Subcutaneous abdominal adipose tissue (tissue), 5 donors: ENCODE measurements at regions not wholly inside any gene's neighbourhood (a gene's known extent, or its start where the extent isn't known, plus 50 kb on each side); places are given as distances from the start of the nearest gene placed in this dataset.

ENCODE experiments used
- H3K27ac ChIP-seq: one replicate; pipeline ENCODE4 v1.7.0; 2013; ENCODE audit warnings: low read depth, mild to moderate bottlenecking, inconsistent platforms, low read length, moderate library complexity
- H3K27me3 ChIP-seq, 5 donors: one replicate each; pipeline ENCODE4 v1.7.0; 2013; ENCODE audit warnings: low read length in 5 of 5, inconsistent platforms in 1 of 5; ENCODE audit not compliant: control insufficient read depth in 5 of 5, insufficient read depth in 4 of 5
- H3K36me3 ChIP-seq, 5 donors: one replicate each; pipeline ENCODE4 v1.7.0; 2013; ENCODE audit warnings: low read length in 5 of 5; ENCODE audit not compliant: control insufficient read depth in 5 of 5, insufficient read depth in 5 of 5
- H3K4me1 ChIP-seq, 5 donors: one replicate each; pipeline ENCODE4 v1.7.0; 2013; ENCODE audit warnings: low read length in 5 of 5, mild to moderate bottlenecking in 3 of 5, moderate library complexity in 1 of 5; ENCODE audit not compliant: control insufficient read depth in 5 of 5, insufficient read depth in 5 of 5
- H3K4me3 ChIP-seq, 5 donors: one replicate each; pipeline ENCODE4 v1.7.0; 2013; ENCODE audit warnings: low read length in 5 of 5, low read depth in 1 of 5
- H3K9ac ChIP-seq, 5 donors: one replicate each; pipeline ENCODE4 v1.7.0; 2013; ENCODE audit warnings: low read length in 5 of 5, mild to moderate bottlenecking in 4 of 5, moderate library complexity in 3 of 5
- H3K9me3 ChIP-seq, 5 donors: one replicate each; pipeline ENCODE4 v1.7.0; 2013; ENCODE audit warnings: low read length in 5 of 5; ENCODE audit not compliant: control insufficient read depth in 5 of 5
- donor health status: healthy.
- donor health status: healthy.
- donor health status: healthy.
- donor health status: healthy.
- donor health status: healthy.

- Histone ChIP-seq H3K9ac (no peak overlapping the region), H3K36me3 (no peaks in the 10 kb centered on the region), H3K4me3 (no peak overlapping the region), H3K27me3 (no peaks in the 10 kb centered on the region), H3K4me1 (no peaks in the 10 kb centered on the region), H3K27ac (no peak overlapping the region), H3K9me3 (peaks cover 0 to 2% (median 0%) of the 10 kb centered on the region in 5 donors)
Measured at GRCh38 chr2:156077041-156077742, 255.3 kb downstream of the NR4A2 start.

DNA sequence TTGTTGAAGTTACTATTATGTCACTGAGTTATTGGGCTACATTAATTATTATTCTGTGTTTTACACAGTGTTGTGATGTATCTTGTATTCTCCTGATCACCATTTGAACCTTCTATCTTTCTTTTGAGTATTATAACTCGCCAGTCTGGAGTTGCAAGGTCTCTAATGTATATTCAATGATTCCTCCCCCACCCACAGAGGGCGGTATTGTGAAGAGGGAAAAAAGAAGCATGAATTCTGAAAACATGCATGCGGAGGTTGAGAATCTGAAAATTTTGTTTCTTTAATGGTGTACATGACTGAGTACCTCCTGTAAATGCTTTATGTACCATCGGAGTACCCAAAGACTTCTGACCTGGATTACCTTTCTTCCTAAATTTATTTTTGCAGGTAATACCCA is 266.6 kb downstream of the NR4A2 start:
- Histone ChIP-seq H3K27me3 (no peaks in the 10 kb centered on the region), H3K4me3 (no peak overlapping the region), H3K4me1 (no peaks in the 10 kb centered on the region), H3K9me3 (no peaks in the 10 kb centered on the region), H3K9ac (no peak overlapping the region), H3K27ac (no peak overlapping the region), H3K36me3 (no peaks in the 10 kb centered on the region)

- Histone ChIP-seq H3K36me3 (no peaks in the 10 kb centered on the region), H3K9ac (no peak overlapping the region), H3K4me1 (no peaks in the 10 kb centered on the region), H3K4me3 (no peak overlapping the region), H3K27ac (no peak overlapping the region), H3K9me3 (no peaks in the 10 kb centered on the region), H3K27me3 (no peaks in the 10 kb centered on the region)
Measured at GRCh38 chr2:156064540-156064939, 268.0 kb downstream of the NR4A2 start.

DNA sequence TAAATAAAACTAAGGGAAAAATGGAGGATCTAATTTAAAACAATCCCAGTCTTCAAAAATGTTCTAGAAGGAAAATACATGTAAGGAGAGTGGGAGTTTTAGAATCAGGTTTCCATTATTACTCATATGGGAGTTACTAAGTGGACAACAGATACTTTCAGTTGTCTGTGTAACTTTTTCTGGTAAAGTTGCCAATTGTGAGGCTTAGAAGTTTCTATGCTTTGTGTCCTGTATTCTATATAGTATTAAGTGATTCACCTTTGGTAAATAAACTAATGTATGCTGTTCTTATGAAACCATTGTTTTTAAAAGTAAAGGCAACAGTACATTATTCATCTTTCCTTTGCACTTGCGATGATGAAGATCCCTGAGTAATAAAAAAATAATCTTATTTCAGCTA is 274.9 kb downstream of the NR4A2 start:
- Histone ChIP-seq H3K4me1 (no peaks in the 10 kb centered on the region), H3K36me3 (no peaks in the 10 kb centered on the region), H3K27ac (no peak overlapping the region), H3K4me3 (no peak overlapping the region), H3K27me3 (no peaks in the 10 kb centered on the region), H3K9ac (no peak overlapping the region), H3K9me3 (no peaks in the 10 kb centered on the region)

GRCh38 chr2:156054983-156055382 is 277.5 kb downstream of the NR4A2 start:
- Histone ChIP-seq H3K9me3 (no peaks in the 10 kb centered on the region), H3K9ac (no peak overlapping the region), H3K4me3 (no peak overlapping the region), H3K27ac (no peak overlapping the region), H3K4me1 (no peaks in the 10 kb centered on the region), H3K27me3 (no peaks in the 10 kb centered on the region), H3K36me3 (no peaks in the 10 kb centered on the region)

DNA sequence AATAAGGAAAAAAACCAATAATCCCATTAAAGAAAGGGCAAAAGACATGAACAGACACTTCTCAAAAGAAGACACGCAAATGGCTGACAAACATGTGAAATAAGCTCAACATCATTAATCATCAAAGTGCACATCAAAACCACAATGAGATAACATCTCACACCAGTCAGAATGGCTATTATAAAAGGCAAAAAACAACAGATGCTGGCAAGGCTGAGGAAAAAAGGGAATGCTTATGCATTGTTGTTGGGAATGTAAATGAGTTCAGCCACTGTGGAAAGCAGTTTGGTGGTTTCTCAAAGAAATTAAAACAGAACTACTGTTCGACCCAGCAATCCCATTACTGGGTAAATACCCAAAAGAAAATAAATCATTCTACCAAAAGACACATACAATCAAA is 285.6 kb downstream of the NR4A2 start:
- Histone ChIP-seq H3K36me3 (no peaks in the 10 kb centered on the region), H3K4me3 (no peak overlapping the region), H3K9ac (no peak overlapping the region)

DNA sequence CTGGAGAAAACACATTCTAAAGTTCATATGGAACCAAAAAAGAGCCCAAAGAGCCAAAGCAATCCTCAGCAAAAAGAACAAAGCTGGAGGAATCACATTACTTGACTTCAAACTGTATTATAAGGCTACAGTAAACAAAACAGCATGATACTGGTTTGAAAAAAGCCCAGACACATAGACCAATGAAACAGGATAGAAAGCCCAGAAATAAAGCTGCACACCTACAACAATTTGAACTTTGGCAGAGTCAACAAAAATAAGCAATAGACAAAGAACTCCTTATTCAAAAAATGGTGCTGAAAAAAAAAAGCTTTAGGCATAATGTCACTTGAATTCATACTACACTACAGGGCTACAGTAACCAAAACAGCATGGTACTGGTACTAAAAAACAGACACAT is 289.6 kb downstream of the NR4A2 start:
- Histone ChIP-seq H3K36me3 (no peaks in the 10 kb centered on the region), H3K4me1 (no peaks in the 10 kb centered on the region), H3K27me3 (no peaks in the 10 kb centered on the region), H3K27ac (no peak overlapping the region), H3K4me3 (no peak overlapping the region), H3K9ac (no peak overlapping the region), H3K9me3 (no peaks in the 10 kb centered on the region)

More for the DNA sequence above, 285.6 kb downstream of the NR4A2 start:
- H3K9me3 ChIP-seq, result no peaks in the 10 kb centered on the region
- H3K27me3 ChIP-seq, result no peaks in the 10 kb centered on the region
- no peaks in the 10 kb centered on the region for H3K4me1 ChIP-seq
- H3K27ac ChIP-seq, result no peak overlapping the region

DNA sequence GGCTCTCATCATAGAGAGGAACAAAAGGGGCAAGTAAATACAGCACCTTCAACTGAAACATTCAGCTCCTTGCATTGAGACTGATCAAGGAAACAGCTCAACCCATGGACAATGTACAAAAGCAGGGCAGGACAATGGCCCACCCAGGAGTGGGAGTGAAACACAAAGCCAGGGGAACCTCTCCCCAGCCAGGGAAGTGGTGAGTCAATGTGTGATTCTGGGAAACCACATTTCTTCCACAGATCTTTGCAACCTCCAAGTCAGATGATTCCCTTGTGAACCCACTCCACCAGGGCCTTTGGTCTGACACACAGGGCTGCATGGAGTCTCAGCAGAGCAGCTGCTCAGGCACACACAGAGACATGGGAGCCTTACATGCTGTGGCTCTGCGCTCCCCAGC is 294.5 kb downstream of the NR4A2 start:
- no peaks in the 10 kb centered on the region for H3K9me3 ChIP-seq
- no peaks in the 10 kb centered on the region for H3K27me3 ChIP-seq
- H3K4me1 ChIP-seq, result no peaks in the 10 kb centered on the region
- no peak overlapping the region for H3K4me3 ChIP-seq
- H3K9ac ChIP-seq, result no peak overlapping the region
- H3K36me3 ChIP-seq, result no peaks in the 10 kb centered on the region
- no peak overlapping the region for H3K27ac ChIP-seq

DNA sequence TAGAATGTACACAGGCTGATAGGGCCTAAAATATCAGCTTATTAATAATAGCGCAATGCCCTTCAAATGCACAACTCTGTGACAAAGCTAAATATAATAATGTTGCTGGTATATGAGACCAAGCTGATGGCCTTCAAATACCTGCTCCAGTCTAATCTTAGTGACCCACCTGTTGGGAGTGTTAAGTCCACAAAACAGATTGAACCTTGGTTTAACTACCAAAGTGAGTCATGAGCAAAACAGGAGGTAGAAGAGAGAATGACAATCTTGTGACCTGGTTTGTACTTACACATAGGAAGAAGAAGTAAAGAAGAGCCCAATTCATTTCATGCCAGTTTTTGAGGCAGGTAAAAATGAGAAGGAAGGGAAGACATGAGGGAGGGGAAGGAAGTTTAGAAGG is 295.0 kb downstream of the NR4A2 start:
- no peak overlapping the region for H3K4me3 ChIP-seq
- no peaks in the 10 kb centered on the region for H3K36me3 ChIP-seq
- no peaks in the 10 kb centered on the region for H3K4me1 ChIP-seq
- H3K9me3 ChIP-seq, result no peaks in the 10 kb centered on the region
- no peaks in the 10 kb centered on the region for H3K27me3 ChIP-seq
- no peak overlapping the region for H3K9ac ChIP-seq
- no peak overlapping the region for H3K27ac ChIP-seq

DNA sequence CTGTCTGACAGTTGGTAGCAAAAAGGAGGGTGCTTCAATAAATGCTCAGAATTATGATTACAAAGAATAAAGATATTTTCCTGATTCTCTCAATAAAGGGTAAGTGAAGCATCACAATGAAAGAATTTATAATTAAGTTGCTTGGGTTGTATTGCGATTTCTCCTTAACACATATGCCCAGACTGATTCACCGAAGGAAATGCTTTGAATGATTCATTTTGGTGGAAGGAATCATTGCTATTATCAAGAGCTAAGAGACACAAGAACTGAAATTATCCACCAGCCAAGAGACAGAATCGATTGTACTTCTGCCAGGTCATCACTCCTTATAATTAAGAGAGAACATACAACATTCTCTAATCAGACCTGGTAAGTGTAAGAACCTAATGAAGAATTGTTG is 301.4 kb downstream of the NR4A2 start:
- H3K27ac ChIP-seq, result no peak overlapping the region
- H3K4me1 ChIP-seq, result no peaks in the 10 kb centered on the region
- H3K9ac ChIP-seq, result no peak overlapping the region
- no peaks in the 10 kb centered on the region for H3K9me3 ChIP-seq
- no peaks in the 10 kb centered on the region for H3K36me3 ChIP-seq
- no peak overlapping the region for H3K4me3 ChIP-seq
- H3K27me3 ChIP-seq, result no peaks in the 10 kb centered on the region
